Keratinocyte (primary cell): ENCODE measurements at regions not wholly inside any gene's neighbourhood (a gene's known extent, or its start where the extent isn't known, plus 50 kb on each side); places are given as distances from the start of the nearest gene placed in this dataset.

Experiments used
- DNase-seq: peaks from one replicate; pipeline ENCODE4 v3.0.0-alpha.2; 2011; ENCODE audit warnings: low read depth, missing footprints, low spot score
- FAIRE-seq: peaks from 2 replicates; lab custom pipeline; 2011; peaks lifted over from hg19 to GRCh38; lab: Jason Lieb, UNC
- H2AFZ ChIP-seq: 2 replicates; pipeline ENCODE4 v1.6.0; 2012; ENCODE audit warnings: low read length, control low read depth, inconsistent platforms; ENCODE audit not compliant: control insufficient read depth
- H3K27ac ChIP-seq: 2 replicates; pipeline ENCODE4 v1.5.1; 2011; ENCODE audit warnings: low read length; ENCODE audit not compliant: control insufficient read depth, insufficient read depth
- H3K27me3 ChIP-seq: 3 replicates; pipeline ENCODE4 v1.6.0; 2011; ENCODE audit warnings: low read length; ENCODE audit not compliant: control insufficient read depth, insufficient read depth; ENCODE audit errors: extremely low read depth
- H3K36me3 ChIP-seq, 2 experiments: 2 replicates in 1 of 2; 3 replicates in 1 of 2; pipeline ENCODE4 v1.5.1; 2011; ENCODE audit warnings: low read length in 2 of 2, mild to moderate bottlenecking in 1 of 2; ENCODE audit not compliant: control insufficient read depth in 2 of 2, insufficient read depth in 2 of 2; ENCODE audit errors: extremely low read depth in 1 of 2
- H3K4me1 ChIP-seq: 3 replicates; pipeline ENCODE4 v1.5.1; 2011; ENCODE audit warnings: low read length; ENCODE audit not compliant: control insufficient read depth, insufficient read depth; ENCODE audit errors: extremely low read depth
- H3K4me2 ChIP-seq: 3 replicates; pipeline ENCODE4 v1.6.0; 2011; ENCODE audit warnings: low read depth, low read length; ENCODE audit not compliant: control insufficient read depth, insufficient read depth; ENCODE audit errors: extremely low read depth
- H3K4me3 ChIP-seq, 3 experiments: fragments of 200-600 bp in 1 of 3; sonication (generic) in 1 of 3; 2 replicates in 2 of 3; 3 replicates in 1 of 3; pipeline ENCODE4 v1.5.1; 2011 to 2016; ENCODE audit warnings: low read length in 3 of 3, mild to moderate bottlenecking in 3 of 3, control low read depth in 2 of 3, inconsistent platforms in 1 of 3, low read depth in 1 of 3, mixed read lengths in 1 of 3, mixed run types in 1 of 3, moderate library complexity in 1 of 3; ENCODE audit not compliant: control insufficient read depth in 2 of 3, insufficient read depth in 2 of 3; ENCODE audit errors: extremely low read depth in 1 of 3
- H3K79me2 ChIP-seq: 2 replicates; pipeline ENCODE4 v1.6.0; 2012; ENCODE audit warnings: low read length; ENCODE audit not compliant: control insufficient read depth, insufficient read depth
- H3K9ac ChIP-seq: 3 replicates; pipeline ENCODE4 v1.6.0; 2011; ENCODE audit warnings: low read length; ENCODE audit not compliant: control insufficient read depth, insufficient read depth; ENCODE audit errors: extremely low read depth
- H3K9me1 ChIP-seq: 3 replicates; pipeline ENCODE4 v1.6.0; 2011; ENCODE audit warnings: low read length; ENCODE audit not compliant: control insufficient read depth, insufficient read depth; ENCODE audit errors: extremely low read depth
- H3K9me3 ChIP-seq: 2 replicates; pipeline ENCODE4 v1.5.1; 2012; ENCODE audit warnings: low read depth, low read length; ENCODE audit not compliant: control insufficient read depth
- H4K20me1 ChIP-seq: 3 replicates; pipeline ENCODE4 v1.6.0; 2011; ENCODE audit warnings: low read length; ENCODE audit not compliant: control insufficient read depth, insufficient read depth; ENCODE audit errors: extremely low read depth
- CTCF ChIP-seq, 3 experiments: IDR thresholded peaks in 1 of 3; conservative IDR thresholded peaks in 1 of 3; optimal IDR thresholded peaks in 1 of 3; 2 replicates in 2 of 3; 3 replicates in 1 of 3; pipeline versions ENCODE3 to v1.5.1; 2011; ENCODE audit warnings: low read length in 3 of 3, mild to moderate bottlenecking in 3 of 3, moderate library complexity in 2 of 3, control low read depth in 1 of 3, inconsistent platforms in 1 of 3; ENCODE audit not compliant: insufficient read depth in 2 of 3; ENCODE audit errors: extremely low read depth in 1 of 3
- EZH2 ChIP-seq: IDR thresholded peaks from one replicate; pipeline ENCODE4 v1.6.1; 2012; ENCODE audit warnings: inconsistent platforms, mild to moderate bottlenecking, low read length, moderate library complexity
- dilution Hi-C: fragments of 300-500 bp; cut with MboI; formaldehyde crosslinking; loops from one replicate; pipeline ENCODE4 v1.7.0; 2020; ENCODE audit warnings: low sequenced_read_pairs; ENCODE audit not compliant: extremely low pct_ligation_motif_present

GRCh38 chr22:48661984-48662383, 1165.7 kb downstream of the BRD1 start:
- dilution Hi-C loops: no loop called here
- Histone ChIP-seq H3K4me3 (no peak overlapping the region), H3K4me1 (no peaks in the 10 kb centered on the region), H3K79me2 (no peaks in the 10 kb centered on the region), H4K20me1 (no peaks in the 10 kb centered on the region), H3K9me1 (no peaks in the 10 kb centered on the region), H3K27ac (no peak overlapping the region), H3K9me3 (peaks cover 23% of the 10 kb centered on the region), H2AFZ (no peak overlapping the region), H3K36me3 (no peaks in the 10 kb centered on the region), H3K27me3 (no peaks in the 10 kb centered on the region), H3K9ac (no peak overlapping the region), H3K4me2 (no peak overlapping the region)
- no peak for FAIRE-seq
- TF ChIP-seq EZH2 (no peak), CTCF (optimal IDR thresholded peaks at IDR 0.05 in 1 of 3, IDR thresholded peaks at IDR 0.05 in 1 of 3, conservative IDR thresholded peaks at IDR 0.05 in 1 of 3; ENCODE audit: extremely low read depth in 1 of 3, insufficient read depth in 2 of 3, low read length in 3 of 3) (no peak)
- no peak for DNase-seq

GRCh38 chr22:48660790-48661740, 1166.6 kb downstream of the BRD1 start:
- Histone ChIP-seq H3K36me3 (no peaks in the 10 kb centered on the region), H3K79me2 (no peaks in the 10 kb centered on the region), H3K27ac (no peak overlapping the region), H3K27me3 (no peaks in the 10 kb centered on the region), H3K9ac (no peak overlapping the region), H4K20me1 (no peaks in the 10 kb centered on the region), H3K4me3 (no peak overlapping the region), H3K9me3 (peaks cover 23% of the 10 kb centered on the region), H3K9me1 (no peaks in the 10 kb centered on the region), H2AFZ (no peak overlapping the region), H3K4me2 (no peak overlapping the region), H3K4me1 (no peaks in the 10 kb centered on the region)
- DNase-seq (no peak), FAIRE-seq (no peak)
- TF ChIP-seq CTCF (optimal IDR thresholded peaks at IDR 0.05 in 1 of 3, IDR thresholded peaks at IDR 0.05 in 1 of 3, conservative IDR thresholded peaks at IDR 0.05 in 1 of 3; ENCODE audit: extremely low read depth in 1 of 3, insufficient read depth in 2 of 3, low read length in 3 of 3) (no peak), EZH2 (no peak)
- dilution Hi-C loops: no loop called here
